HG03066 (cell line): ENCODE measurements at regions not wholly inside any gene's neighbourhood (a gene's known extent, or its start where the extent isn't known, plus 50 kb on each side); places are given as distances from the start of the nearest gene placed in this dataset.

Source experiments
- ATAC-seq: cut with Tn5 transposase; IDR thresholded peaks from one replicate; pipeline ENCODE4 v1.9.1; 2021; ENCODE audit warnings: low read depth; ENCODE audit not compliant: unreplicated experiment

DNA sequence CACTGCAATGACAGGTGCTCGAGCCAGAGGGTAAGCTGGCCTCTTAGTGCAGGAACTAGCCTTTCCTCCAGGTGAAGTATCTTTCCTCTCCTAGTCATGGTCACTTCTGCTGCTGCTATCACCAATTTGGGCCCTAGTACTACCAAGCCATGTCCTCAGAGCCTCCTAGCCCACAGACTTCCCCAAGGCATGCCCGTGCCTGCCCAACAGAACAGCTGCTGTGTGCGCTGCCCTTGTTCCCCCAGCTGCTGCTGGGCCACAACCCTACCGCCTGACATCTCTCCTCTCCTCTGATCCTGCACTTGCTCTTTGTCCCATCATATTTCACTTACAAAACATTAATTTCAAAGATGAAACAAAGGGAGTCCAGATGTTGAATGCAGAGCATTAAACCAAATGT lies 168.5 kb upstream of the FREM2 start:
- ATAC-seq: no peak

DNA sequence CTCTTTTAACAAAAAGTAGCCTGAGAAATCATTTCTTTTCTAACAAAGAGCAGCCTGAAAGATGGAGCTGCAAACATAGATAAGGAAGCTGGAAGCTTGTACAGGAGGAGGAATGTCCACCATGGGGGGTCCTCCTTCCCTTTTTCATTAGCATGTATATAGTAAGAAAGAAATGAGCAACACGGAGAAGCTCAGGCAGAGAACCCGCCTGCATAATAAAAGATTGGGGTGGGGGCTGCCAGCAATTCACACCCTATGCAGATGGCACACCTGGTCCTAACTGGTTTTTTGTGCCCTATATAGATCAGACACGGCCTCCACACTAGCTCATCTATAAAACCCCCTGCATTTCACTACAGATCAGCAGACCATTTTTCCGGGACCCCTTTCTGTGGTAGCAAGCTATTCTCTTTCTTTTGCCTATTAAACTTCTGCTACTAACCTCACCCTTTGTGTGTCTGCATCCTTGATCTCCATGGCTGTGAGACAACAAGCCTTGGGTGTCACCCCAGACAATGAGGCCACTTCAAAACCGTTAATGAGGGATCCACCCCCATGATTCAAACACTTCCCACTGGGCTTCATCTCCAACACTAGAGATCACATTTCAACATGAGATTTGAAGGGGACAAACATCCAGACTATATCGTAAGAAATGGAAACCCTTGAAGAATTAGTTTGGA lies 167.5 kb upstream of the FREM2 start:
- ATAC-seq: no peak

DNA sequence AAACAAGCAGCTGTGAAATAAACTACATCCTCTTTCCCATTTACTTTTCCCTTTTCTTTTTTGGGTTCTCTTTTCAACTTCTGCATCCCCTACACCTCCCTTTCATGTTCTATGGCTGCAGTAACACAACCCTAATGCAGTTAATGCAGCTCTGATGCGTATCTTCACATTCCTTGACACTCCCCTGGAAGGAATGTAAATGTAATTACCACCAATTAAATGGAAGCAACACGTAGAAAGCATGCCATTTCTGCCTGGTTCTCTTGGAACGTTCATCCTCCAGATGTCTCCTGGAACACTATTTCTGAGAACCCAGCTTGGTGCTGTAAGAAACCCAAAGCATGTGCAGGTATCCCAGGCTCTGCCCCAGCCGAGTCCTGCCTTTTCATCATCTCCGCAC lies 166.8 kb upstream of the FREM2 start:
- no peak for ATAC-seq

DNA sequence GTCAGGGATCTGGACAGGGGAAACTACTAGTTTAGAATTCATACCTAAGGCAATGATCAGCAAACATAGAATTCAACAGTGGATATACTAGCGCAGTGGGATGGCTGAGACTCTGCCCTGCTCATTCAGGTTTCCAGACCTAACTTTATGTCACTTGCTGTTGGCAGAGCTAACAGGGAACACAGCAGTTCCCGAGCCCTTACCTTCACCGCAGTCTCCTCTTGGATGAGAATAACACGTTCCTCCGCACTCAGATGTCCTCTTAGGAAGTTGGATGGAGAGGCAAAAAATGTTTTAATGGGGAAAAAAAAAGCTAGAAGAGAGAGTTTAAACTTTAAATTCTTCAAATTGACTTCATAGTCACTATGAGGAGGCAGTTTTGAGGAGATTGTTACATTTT lies 159.7 kb upstream of the FREM2 start:
- no peak for ATAC-seq

DNA sequence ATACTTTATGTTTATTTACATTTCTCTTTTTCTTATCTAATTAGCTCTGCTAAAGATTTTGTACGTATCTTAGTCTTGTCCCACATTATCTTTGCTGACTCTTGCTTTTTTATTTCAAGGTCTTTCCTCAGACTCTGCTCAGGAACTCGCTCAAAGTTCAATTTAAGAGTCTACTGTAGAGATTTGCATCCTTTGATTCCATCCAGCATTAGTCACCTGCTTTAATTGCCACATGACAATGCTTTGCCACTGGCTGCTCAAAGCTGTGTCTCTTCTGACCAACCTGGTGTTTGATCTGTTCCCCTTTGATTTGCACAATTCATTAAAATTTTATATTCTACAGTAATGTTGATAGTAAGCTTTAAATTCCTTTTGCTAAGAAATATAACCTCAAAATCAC lies 157.9 kb upstream of the FREM2 start:
- no peak for ATAC-seq

DNA sequence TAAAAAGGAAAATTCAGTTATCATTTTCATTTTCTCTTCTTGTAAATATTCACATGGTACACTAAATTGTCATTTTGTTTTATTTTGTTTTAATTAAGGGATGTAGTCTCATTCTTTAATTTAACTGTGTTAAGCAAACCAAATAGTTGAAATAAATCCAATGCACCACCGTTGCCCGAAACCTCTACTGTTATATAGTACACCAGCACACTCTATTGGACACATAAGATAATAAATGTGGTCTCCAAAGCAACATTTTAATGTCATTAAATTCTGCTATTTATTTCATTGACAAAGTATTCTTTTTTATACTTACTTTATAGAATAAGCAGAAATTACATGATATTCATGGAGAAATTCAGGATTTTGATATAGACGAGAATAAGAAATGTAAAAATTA lies 156.4 kb upstream of the FREM2 start:
- ATAC-seq: no peak

DNA sequence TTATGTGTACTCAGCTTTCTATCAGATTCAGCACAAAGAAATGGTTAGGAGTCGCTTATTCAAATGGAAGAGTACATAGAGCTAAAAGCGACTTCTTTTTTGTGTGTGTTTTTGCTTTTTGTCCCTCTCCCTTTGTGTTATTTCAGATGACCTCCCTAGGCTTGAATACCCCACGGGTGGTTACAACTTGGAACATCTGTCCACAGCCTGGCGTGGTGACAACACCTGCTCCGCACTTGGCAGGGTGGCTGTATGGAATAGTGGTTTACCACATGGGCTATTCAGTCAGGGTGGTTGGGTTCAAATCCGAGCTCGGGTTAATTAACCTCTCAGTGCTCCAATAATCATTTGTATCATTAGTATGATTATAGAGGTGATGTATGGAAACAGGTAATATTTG lies 151.6 kb upstream of the FREM2 start:
- no peak for ATAC-seq

DNA sequence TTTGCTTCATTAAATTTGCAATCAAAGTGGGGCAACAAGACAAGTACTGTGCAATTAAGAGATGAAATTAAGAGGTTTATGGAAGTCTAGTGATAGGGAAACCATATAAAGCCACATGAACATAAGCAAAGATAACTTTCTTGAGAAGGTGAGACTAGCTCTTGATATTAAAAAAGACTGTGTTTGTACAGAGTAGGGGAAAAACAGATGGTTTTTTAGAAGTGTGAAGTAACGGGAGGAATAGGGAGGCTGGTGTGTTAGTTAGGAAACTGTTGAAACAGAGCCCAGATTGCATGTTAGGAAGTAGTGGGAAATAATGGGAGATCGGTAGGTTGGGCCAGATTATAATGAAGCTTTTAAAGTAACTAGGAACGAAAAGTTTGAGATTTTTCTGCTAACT lies 149.8 kb upstream of the FREM2 start:
- ATAC-seq: no peak

DNA sequence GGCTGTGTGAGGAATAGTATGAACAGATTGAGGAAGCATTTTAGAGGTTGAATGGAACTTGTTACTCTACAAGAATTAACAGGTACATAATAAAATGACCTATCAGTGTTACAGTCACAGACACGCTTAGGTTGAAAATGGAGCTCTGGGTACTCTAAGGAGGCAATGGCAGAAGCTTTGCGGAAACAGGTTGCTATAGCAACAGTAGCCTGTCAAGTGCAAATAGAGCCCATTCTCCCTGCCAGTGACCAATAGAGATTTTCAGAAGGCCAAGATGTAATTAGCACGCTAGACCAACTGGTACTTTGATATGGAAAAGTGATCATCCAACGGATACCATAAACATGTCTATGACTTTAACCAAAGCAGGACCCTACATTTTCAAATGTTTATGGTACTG lies 148.5 kb upstream of the FREM2 start:
- no peak for ATAC-seq

DNA sequence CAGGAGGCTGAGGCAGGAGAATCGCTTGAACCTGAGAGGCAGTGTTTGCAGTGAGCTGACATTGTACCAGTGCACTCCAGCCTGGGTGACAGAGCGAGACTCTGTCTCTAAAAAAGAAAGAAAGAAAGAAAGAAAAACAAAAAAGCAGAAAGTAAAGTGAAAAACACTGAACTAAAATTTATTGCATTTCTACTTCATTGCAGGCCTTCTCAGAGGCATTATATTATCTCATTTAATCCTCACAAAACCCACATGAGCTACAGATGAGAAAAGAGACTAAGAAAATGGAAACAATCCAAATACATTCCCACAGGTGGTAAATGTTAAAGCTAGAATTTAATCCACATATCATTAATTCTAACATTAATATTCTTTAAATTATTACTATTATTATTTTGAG lies 147.2 kb upstream of the FREM2 start:
- ATAC-seq: no peak

DNA sequence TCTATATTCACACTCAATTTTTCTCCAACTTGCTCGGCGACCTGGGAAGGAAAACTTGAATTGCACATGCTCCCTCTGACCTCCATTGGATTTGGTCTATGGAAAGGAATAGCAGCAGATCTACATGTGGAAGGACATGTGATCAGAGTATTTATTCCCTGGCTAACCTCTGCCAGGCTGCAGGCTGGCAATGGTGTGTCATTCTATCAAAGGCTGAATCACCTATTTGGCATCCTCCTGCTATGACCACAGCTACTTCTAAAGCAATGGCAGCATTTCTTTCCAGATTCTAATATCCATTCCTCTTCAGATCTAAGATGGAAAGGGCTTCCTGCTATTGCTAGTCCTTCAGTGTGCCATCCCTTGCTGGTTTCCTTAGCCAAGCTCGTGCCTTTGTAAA lies 144.3 kb upstream of the FREM2 start:
- ATAC-seq: no peak

DNA sequence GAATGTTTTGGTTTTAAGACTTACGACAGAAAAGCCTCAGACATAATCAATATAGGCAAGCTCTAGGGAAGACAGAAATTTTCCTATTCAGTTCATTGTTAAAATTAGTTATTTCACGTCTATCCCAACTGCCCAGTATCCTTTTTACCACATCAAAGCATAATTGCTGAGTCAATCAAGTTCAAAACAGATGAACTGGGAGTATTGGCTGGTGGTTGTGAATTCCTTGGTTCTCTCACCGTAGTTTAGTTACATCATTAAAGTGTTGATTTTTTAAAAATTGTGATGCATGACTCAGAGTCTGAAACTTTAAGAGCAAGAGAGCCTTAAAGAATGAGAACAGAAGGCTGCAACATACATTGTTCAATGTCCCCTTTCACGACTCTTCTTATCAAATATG lies 143.3 kb upstream of the FREM2 start:
- no peak for ATAC-seq

DNA sequence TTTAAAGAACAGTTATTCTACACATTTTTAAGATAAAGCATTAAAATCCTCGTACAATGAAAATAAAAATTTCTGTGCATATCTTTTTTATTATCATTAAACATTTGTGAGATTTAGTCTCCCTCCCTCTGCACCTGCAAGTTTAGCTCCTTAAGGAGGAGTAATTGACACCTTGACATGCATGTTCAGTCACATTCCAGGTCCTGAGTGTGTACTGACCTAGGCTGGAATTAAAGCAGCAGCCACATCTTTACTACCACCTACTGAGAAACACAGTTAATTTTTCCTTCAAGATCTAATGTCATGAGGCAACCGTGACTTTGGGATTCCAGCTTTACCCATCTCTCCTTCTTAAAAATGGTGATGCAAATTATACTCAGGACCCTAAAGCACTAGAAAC lies 123.1 kb upstream of the FREM2 start:
- ATAC-seq: no peak

DNA sequence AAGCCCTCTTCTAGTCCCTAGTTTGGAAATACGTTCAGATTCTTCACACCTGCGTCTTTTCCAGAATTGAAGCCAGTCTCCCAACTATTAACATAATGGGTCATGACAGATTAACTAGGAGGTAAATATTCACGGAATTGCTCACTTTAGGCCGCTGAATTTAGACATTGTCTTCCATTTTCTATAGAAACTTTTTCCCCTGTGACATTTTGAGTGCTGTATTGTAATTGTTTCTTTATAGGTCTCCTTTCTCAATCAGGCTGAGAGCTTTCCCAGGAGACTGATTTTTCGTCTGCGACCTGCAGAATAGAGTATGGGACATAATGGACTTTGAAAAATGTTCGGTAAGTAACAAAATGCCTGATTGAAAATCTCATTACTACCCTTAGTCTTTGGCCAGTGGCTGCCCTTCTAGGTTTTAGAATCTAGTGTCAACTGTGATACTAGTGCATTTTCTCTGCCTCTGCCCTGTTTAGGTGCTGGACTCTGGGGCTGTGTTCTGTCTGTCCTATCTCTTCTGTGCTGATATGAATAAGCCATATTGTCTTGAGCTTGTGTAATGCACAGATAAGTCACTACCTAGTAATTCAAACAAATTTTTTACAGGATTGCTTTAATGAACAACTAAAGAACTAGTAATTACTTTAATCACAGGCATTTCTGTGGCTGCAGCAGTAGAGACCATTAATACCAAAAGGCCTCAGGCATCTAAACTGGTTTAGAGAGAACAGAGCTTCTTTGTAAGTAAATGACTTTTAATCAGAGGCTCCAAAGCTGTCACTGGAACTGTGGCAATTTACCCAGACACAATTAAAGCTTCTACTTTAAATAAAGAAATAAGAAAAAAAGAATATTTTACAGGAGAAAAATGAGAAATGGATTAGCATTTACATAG lies 122.4 kb upstream of the FREM2 start:
- ATAC-seq: no peak

DNA sequence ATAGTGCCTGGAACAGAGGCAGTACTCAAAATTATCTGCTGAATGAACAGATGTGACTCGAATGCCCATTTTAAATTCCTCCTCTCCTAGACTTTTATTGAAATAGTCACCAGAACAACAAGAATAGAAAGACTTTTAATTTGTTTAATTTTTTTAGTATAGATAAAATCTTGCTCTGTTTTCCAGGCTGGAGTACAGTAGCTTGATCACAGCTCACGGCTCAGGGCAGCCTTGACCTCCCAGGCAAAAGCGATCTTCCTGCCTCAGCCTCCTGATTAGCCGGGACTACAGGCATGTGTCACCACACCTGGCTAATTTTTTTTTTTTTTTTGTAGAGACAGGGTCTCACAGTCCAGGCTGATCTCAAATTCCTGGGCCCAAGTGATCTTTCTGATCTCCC lies 120.9 kb upstream of the FREM2 start:
- ATAC-seq: no peak

DNA sequence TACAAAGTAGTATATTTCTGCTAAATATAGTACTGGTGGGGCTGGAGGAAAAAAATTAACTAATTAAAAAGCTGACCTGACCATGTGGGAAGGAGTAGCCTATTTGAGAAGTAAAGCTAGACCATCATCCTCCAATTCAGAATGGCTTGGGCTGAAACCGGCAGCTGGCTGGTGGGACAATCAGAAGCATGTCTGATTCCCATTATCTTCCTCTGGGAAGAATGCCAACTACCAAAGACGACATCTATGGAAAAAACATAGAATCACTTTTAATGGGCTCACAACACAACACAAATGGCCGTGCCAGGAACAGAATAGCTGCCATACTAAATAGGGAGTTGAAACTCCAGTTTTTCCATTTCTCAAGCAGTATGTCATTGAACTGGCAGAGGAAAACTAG lies 120.4 kb upstream of the FREM2 start:
- no peak for ATAC-seq

DNA sequence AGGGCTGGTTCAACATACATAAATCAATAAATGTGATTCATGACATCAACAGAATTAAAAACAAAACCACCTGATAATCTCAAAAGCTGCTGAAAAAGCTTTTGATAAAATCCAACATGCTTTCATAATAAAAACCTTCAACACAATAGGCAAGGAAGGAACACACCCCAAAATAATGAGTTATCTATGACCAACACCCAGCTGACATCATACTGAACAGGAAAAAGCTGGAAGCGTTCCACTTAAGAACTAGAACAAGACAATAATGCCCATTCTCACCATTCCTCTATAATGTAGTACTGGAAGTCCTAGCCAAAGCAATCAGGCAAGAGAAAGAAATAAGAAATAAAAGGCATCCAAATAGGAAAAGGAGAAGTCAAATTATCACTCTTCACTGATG lies 116.2 kb upstream of the FREM2 start:
- no peak for ATAC-seq

DNA sequence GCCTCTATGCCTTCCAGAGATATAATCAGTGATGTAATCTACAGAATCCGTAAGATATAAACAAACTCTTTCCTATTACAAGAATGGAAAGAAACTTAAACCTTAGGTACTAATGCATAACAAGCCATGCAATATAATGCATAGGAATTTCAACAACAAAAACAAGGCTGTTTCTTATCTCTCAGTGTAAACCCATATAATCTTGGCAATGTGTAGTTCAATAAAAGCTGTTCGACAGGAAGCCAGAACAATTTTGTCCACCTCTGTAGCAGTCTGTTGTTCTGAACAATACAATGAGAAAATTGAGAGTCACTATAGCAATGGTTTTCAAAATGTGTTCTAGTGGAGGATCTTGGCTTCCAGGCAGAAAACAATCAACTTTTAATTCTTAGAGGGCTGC lies 111.5 kb upstream of the FREM2 start:
- ATAC-seq: no peak

DNA sequence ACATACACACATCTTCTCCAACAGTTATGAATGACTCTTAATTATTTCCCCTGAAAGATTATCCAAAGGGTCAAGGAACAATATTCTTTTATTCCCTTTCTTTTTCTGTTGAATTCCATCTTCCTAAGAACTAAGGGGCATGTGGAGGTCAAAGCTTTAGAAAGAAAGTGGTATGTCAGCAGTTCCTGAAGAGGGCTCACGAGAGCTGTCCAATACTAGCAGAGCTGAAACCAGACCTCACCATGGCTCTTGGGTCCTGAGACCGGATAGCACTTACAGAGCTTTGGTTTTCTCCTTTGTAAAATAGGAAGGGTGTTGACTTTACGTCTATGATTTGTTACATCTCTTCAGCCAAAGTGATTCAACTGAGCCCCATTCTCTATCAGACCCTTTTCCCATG lies 109.8 kb upstream of the FREM2 start:
- ATAC-seq: no peak

DNA sequence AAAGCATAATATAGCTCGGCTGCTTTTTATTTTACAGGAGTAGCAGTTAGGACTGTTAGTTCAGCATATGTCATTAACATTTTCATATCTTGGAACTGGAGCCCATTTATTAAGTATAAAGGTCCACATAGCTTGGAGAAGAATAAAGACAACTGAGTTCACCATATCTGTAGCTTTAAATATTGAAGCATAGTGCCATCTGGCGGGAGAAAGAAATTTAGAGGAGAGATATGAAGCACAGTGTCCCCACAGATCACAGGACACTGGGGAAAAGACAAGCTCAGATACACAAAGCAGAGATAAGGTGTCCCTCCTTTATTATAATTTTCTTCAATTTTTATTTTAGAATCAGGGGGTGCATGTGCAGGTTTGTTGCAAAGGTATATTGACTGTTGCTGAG lies 104.7 kb upstream of the FREM2 start:
- no peak for ATAC-seq

DNA sequence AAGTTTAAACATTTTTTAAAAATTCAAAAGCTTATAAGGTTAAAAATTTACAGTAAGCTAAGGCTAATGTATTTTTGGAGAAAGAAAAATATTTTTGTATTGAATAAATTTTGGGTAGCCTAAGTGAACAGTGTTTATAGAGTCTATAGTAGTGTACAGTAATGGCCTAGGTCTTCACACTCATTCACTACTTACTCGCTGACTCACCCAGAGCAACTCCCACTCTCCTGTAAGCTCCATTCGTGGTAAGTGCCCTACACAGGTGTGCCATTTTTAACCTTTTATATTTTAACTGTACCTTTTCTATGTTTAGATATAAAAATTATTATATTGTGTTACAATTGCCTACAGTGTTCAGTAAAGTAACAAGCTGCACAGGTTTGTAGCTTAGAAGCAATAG lies 96.6 kb upstream of the FREM2 start:
- ATAC-seq: no peak

DNA sequence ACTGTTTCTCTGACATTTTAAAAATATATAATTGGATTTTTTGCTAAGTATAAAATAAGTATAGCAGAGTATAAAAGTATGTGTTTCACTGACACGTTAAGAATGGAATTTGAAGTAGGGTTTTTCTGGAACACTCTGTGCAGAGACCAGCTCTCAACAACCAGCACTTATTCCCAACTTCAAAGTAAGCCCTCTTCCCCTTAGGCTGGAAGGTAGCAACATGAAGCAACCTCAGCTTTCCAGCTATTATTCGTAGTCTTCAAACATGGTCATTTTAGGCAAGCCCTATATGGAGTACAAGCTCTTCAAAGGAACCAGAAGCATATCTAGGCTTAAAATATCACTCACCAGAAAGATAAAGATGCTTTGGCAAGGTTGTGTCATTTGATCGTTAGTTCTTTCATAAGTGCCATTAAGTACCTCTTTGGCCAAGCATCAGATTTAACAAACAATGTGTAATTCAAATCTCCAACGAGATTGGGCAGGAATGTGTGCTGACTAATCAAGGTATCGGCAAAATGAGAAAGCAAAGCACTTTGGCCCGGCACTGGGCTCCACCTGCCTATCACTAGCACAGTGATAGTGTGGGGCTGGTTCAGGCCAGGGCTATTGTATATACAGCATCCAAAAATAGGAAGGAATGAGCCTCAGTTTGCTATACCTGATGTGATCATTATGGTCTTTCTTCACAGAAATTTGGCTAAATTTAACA lies 95.9 kb upstream of the FREM2 start:
- ATAC-seq: no peak
